Peyer's patch (tissue), 4 donors: ENCODE measurements at regions not wholly inside any gene's neighbourhood (a gene's known extent, or its start where the extent isn't known, plus 50 kb on each side); places are given as distances from the start of the nearest gene placed in this dataset.

ENCODE experiments used
- DNase-seq, 3 donors: peaks; one replicate each; pipeline ENCODE4 v3.0.0-alpha.2; 2017 to 2019
- H3K27ac ChIP-seq, 4 donors: fragments of 200-600 bp; sonication (generic); one replicate each; pipeline ENCODE4 v1.5.1; 2016 to 2019
- H3K27me3 ChIP-seq, 2 donors: fragments of 200-600 bp; sonication (generic); one replicate each; pipeline ENCODE4 v1.5.1; 2019
- H3K36me3 ChIP-seq, 3 donors: fragments of 200-600 bp; sonication (generic); one replicate each; pipeline ENCODE4 v1.5.1; 2016 to 2019
- H3K4me1 ChIP-seq, 4 donors: fragments of 200-600 bp; sonication (generic); one replicate each; pipeline ENCODE4 v1.5.1; 2016 to 2019
- H3K4me3 ChIP-seq, 4 donors: fragments of 200-600 bp; sonication (generic); 1 replicate in 3 of 4; 2 replicates in 1 of 4; pipeline ENCODE4 v1.5.1; 2016 to 2019; ENCODE audit warnings: mild to moderate bottlenecking in 1 of 4
- H3K9me3 ChIP-seq, 4 donors: fragments of 200-600 bp; sonication (generic); one replicate each; pipeline ENCODE4 v1.5.1; 2016 to 2019; ENCODE audit warnings: mild to moderate bottlenecking in 1 of 4
- POLR2A ChIP-seq, 2 donors: fragments of 450-650 bp; IDR thresholded peaks; one replicate each; pipeline ENCODE4 v1.5.1; 2017; ENCODE audit warnings: antibody characterized with exemption in 2 of 2, mild to moderate bottlenecking in 2 of 2, moderate library complexity in 2 of 2
- TF ChIP-seq, protein P1 (sequence below), 6 experiments: fragments of 450-650 bp in 4 of 6; fragments of 200-600 bp in 2 of 6; sonication (generic) in 1 of 6; IDR thresholded peaks; one replicate each; pipeline ENCODE4 v1.5.1; 2017 to 2019; ENCODE audit warnings: antibody characterized with exemption in 6 of 6, mild to moderate bottlenecking in 3 of 6, moderate library complexity in 1 of 6

GRCh38 chr1:36572142-36572715 is 89.5 kb upstream of the CSF3R start:
- Histone ChIP-seq H3K4me3 (no peak overlapping the region), H3K9me3 (no peaks in the 10 kb centered on the region), H3K36me3 (no peaks in the 10 kb centered on the region), H3K4me1 (no peaks in the 10 kb centered on the region), H3K27ac (no peak overlapping the region), H3K27me3 (no peaks in the 10 kb centered on the region)
- DNase-seq: no peak
- no peak for TF ChIP-seq POLR2A (IDR thresholded peaks at IDR 0.05)
- TF ChIP-seq, protein P1, sequence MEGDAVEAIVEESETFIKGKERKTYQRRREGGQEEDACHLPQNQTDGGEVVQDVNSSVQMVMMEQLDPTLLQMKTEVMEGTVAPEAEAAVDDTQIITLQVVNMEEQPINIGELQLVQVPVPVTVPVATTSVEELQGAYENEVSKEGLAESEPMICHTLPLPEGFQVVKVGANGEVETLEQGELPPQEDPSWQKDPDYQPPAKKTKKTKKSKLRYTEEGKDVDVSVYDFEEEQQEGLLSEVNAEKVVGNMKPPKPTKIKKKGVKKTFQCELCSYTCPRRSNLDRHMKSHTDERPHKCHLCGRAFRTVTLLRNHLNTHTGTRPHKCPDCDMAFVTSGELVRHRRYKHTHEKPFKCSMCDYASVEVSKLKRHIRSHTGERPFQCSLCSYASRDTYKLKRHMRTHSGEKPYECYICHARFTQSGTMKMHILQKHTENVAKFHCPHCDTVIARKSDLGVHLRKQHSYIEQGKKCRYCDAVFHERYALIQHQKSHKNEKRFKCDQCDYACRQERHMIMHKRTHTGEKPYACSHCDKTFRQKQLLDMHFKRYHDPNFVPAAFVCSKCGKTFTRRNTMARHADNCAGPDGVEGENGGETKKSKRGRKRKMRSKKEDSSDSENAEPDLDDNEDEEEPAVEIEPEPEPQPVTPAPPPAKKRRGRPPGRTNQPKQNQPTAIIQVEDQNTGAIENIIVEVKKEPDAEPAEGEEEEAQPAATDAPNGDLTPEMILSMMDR (IDR thresholded peaks at IDR 0.05): no peak

GRCh38 chr1:36571106-36571505 is 88.4 kb upstream of the CSF3R start:
- no peaks in the 10 kb centered on the region for H3K4me1 ChIP-seq
- no peak for DNase-seq
- H3K27me3 ChIP-seq: no peaks in the 10 kb centered on the region
- no peaks in the 10 kb centered on the region for H3K36me3 ChIP-seq
- H3K27ac ChIP-seq: no peak overlapping the region
- H3K4me3 ChIP-seq: no peak overlapping the region
- no peak for TF ChIP-seq POLR2A (IDR thresholded peaks at IDR 0.05)
- TF ChIP-seq, protein P1 (IDR thresholded peaks at IDR 0.05): no peak
- no peaks in the 10 kb centered on the region for H3K9me3 ChIP-seq

DNA sequence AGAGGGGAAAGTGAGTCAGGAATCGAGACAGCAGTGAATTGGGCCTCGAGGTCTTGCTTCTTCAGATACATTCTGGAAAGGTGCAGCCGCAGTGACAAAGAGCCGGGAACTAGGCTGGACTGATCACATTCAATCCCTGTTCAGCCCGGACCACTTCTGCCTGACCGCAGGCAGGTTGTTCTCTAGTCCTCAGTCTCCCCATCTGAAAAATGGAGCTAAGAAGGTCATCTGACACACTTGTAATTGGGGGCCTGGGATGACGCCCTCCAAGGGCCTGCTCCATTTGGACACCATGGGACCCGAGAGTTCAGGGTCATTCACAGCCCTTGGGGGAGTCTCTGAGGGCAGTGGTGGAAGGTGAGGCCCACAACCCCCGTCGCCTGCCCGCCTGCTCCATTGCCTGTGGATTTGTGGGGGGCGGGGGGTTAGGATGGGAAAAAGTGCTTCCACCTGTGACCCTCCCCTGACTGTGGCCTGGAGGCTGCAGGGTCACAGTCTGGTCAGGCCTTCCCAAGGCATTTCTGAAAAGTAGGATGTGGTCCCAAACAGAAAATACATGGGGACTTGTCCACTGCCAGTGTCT is 87.9 kb upstream of the CSF3R start:
- H3K4me3 ChIP-seq: no peak overlapping the region
- no peaks in the 10 kb centered on the region for H3K4me1 ChIP-seq
- no peaks in the 10 kb centered on the region for H3K36me3 ChIP-seq
- H3K9me3 ChIP-seq: no peaks in the 10 kb centered on the region
- H3K27me3 ChIP-seq: no peaks in the 10 kb centered on the region
- DNase-seq: no peak
- H3K27ac ChIP-seq: no peak overlapping the region
- TF ChIP-seq, protein P1 (IDR thresholded peaks at IDR 0.05): no peak
- no peak for TF ChIP-seq POLR2A (IDR thresholded peaks at IDR 0.05)

- Histone ChIP-seq H3K9me3 (no peaks in the 10 kb centered on the region), H3K36me3 (no peaks in the 10 kb centered on the region), H3K4me1 (no peaks in the 10 kb centered on the region), H3K27ac (no peak overlapping the region), H3K27me3 (no peaks in the 10 kb centered on the region), H3K4me3 (no peak overlapping the region)
- TF ChIP-seq POLR2A (IDR thresholded peaks at IDR 0.05): no peak
- TF ChIP-seq, protein P1 (IDR thresholded peaks at IDR 0.05): no peak
- DNase-seq: no peak
Measured at GRCh38 chr1:36570006-36570405, 87.3 kb upstream of the CSF3R start.

- DNase-seq: peak in 1 of 3 donors; percentile 30
Measured at GRCh38 chr1:36567601-36568341, 85.1 kb upstream of the CSF3R start.

More at GRCh38 chr1:36567601-36568341, 85.1 kb upstream of the CSF3R start:
- TF ChIP-seq POLR2A (IDR thresholded peaks at IDR 0.05): no peak
- TF ChIP-seq, protein P1 (IDR thresholded peaks at IDR 0.05): no peak
- Histone ChIP-seq H3K27ac (no peak overlapping the region), H3K9me3 (no peaks in the 10 kb centered on the region), H3K4me1 (no peaks in the 10 kb centered on the region), H3K27me3 (no peaks in the 10 kb centered on the region), H3K36me3 (no peaks in the 10 kb centered on the region), H3K4me3 (no peak overlapping the region)
